T-cell (primary cell): ENCODE measurements at regions not wholly inside any gene's neighbourhood (a gene's known extent, or its start where the extent isn't known, plus 50 kb on each side); places are given as distances from the start of the nearest gene placed in this dataset.

Experiments used
- ATAC-seq, 4 experiments: fragments of 200-7000 bp in 3 of 4; fragments of 150-1000 bp in 1 of 4; cut with Tn5 transposase; replicated peaks in 1 of 4; 1 replicate in 3 of 4; 2 replicates in 1 of 4; pipeline ENCODE4 v1.10.0; 2021; ENCODE audit warnings: moderate library complexity in 3 of 4, mild to moderate bottlenecking in 2 of 4, moderate number of reproducible peaks in 1 of 4
- CTCF ChIA-PET, 2 donors: fragments of 300-600 bp; sonication (Branson Sonifier 250); formaldehyde crosslinking; loops; one replicate each; lab custom pipeline; 2022; ENCODE audit warnings: antibody characterized with exemption in 2 of 2; lab: Charles Lee
- POLR2A ChIA-PET, 2 donors: fragments of 300-600 bp; sonication (Branson Sonifier 250); formaldehyde crosslinking; loops; one replicate each; lab custom pipeline; 2022; ENCODE audit warnings: antibody characterized with exemption in 2 of 2; lab: Charles Lee
- DNase-seq, 35 experiments: peaks; one replicate each; pipeline versions ENCODE4 v3.0.0 to v3.0.0-alpha.2; 2013 to 2023
- H3K27ac ChIP-seq: one replicate; pipeline ENCODE4 v1.5.1; 2013; ENCODE audit warnings: low read length
- H3K27me3 ChIP-seq, 2 experiments: replicated peaks in 1 of 2; 1 replicate in 1 of 2; 2 replicates in 1 of 2; pipeline versions ENCODE4 v1.6.1 to v1.7.0; 2013; ENCODE audit warnings: low read length in 1 of 2, mixed read lengths in 1 of 2; ENCODE audit not compliant: control insufficient read depth in 2 of 2, insufficient read depth in 2 of 2; ENCODE audit errors: extremely low read depth in 1 of 2
- H3K36me3 ChIP-seq, 2 donors: 1 replicate in 1 of 2; 2 replicates in 1 of 2; pipeline versions ENCODE4 v1.6.1 to v1.7.0; 2013; ENCODE audit warnings: low read length in 1 of 2; ENCODE audit not compliant: control insufficient read depth in 2 of 2, insufficient read depth in 1 of 2; ENCODE audit errors: extremely low read depth in 1 of 2
- H3K4me1 ChIP-seq, 2 experiments: 1 replicate in 1 of 2; 2 replicates in 1 of 2; pipeline versions ENCODE4 v1.6.1 to v1.7.0; 2013; ENCODE audit warnings: low read length in 2 of 2, mixed read lengths in 1 of 2; ENCODE audit not compliant: insufficient read depth in 2 of 2, control insufficient read depth in 1 of 2; ENCODE audit errors: extremely low read depth in 1 of 2
- H3K4me3 ChIP-seq, 2 donors: 1 replicate in 1 of 2; 2 replicates in 1 of 2; pipeline versions ENCODE4 v1.5.1 to v1.7.0; 2013; ENCODE audit warnings: mild to moderate bottlenecking in 2 of 2, low read length in 1 of 2, moderate library complexity in 1 of 2; ENCODE audit not compliant: control insufficient read depth in 1 of 2; ENCODE audit errors: extremely low read depth in 1 of 2
- H3K9me3 ChIP-seq: 2 replicates; pipeline ENCODE4 v1.7.0; 2013
- H3K27ac Mint-ChIP-seq, 2 donors: one replicate each; pipeline ENCODE4 v1.8.0; 2020 to 2021; ENCODE audit warnings: mild to moderate bottlenecking in 2 of 2, mixed read lengths in 2 of 2
- H3K27me3 Mint-ChIP-seq, 2 donors: one replicate each; pipeline ENCODE4 v1.8.0; 2021 to 2022; ENCODE audit warnings: mixed read lengths in 2 of 2
- H3K36me3 Mint-ChIP-seq: one replicate; pipeline ENCODE4 v1.8.0; 2021; ENCODE audit warnings: mixed read lengths
- H3K4me1 Mint-ChIP-seq, 3 donors: one replicate each; pipeline ENCODE4 v1.8.0; 2020 to 2022; ENCODE audit warnings: mixed read lengths in 3 of 3, mild to moderate bottlenecking in 1 of 3
- H3K4me3 Mint-ChIP-seq, 3 donors: one replicate each; pipeline ENCODE4 v1.8.0; 2020 to 2022; ENCODE audit warnings: mild to moderate bottlenecking in 3 of 3, mixed read lengths in 3 of 3, moderate library complexity in 3 of 3
- H3K9me3 Mint-ChIP-seq, 3 donors: one replicate each; pipeline ENCODE4 v1.8.0; 2020 to 2022; ENCODE audit warnings: mixed read lengths in 3 of 3
- WGBS: methylation state at CpG from one replicate; pipeline ENCODE4 v1.1.5; 2013; ENCODE audit warnings: missing lambda C conversion rate; ENCODE audit not compliant: insufficient coverage; 5-methylcytosine and 5-hydroxymethylcytosine counted together

GRCh38 chr3:168834558-168834957, 738.8 kb upstream of the GOLIM4 start:
- Histone ChIP-seq H3K4me1 (no peaks in the 10 kb centered on the region), H3K36me3 (no peaks in the 10 kb centered on the region), H3K4me3 (no peak overlapping the region), H3K9me3 (no peaks in the 10 kb centered on the region), H3K27ac (no peak overlapping the region), H3K27me3 (no peaks in the 10 kb centered on the region)
- H3K27ac Mint-ChIP-seq, result no peak overlapping the region
- no peak for DNase-seq
- ATAC-seq, result no peak
- H3K9me3 Mint-ChIP-seq, result peaks cover 0 to 5% (median 0%) of the 10 kb centered on the region in 3 donors
- no CpG with 5 or more reads among the region's 1 CpG for WGBS
- ChIA-PET POLR2A (no interaction called here), CTCF (no interaction called here)
- no peaks in the 10 kb centered on the region for H3K27me3 Mint-ChIP-seq
- no peaks in the 10 kb centered on the region for H3K4me1 Mint-ChIP-seq
- no peak overlapping the region for H3K4me3 Mint-ChIP-seq
- H3K36me3 Mint-ChIP-seq, result no peaks in the 10 kb centered on the region

DNA sequence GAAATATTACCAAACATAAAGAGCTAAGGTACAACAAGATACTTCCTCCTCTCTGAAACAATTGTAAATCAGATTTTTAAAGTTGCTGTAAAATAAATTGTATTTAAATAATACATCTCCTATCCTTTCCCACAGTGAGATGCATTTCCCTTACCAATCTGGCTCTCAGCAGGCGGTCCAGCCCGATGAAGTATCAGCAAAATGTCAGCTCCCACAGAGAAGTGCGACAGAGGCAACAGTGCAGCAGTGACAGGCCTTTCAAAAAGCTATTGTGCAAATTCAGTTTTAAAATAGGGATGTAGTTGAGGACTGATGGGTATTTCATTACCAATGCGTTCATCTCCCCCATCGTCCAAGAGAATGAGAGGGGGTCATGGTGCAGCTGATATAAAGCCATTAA, 733.2 kb upstream of the GOLIM4 start:
- WGBS, result 75% methylated on average over 1 of the region's 5 CpGs
- DNase-seq (no peak), ATAC-seq (no peak)
- H3K9me3 Mint-ChIP-seq, result peaks cover 0 to 5% (median 0%) of the 10 kb centered on the region in 3 donors
- H3K36me3 Mint-ChIP-seq, result no peaks in the 10 kb centered on the region
- H3K4me3 Mint-ChIP-seq, result no peak overlapping the region
- no peaks in the 10 kb centered on the region for H3K4me1 Mint-ChIP-seq
- H3K27me3 Mint-ChIP-seq, result no peaks in the 10 kb centered on the region
- no peak overlapping the region for H3K27ac Mint-ChIP-seq
- H3K27me3 ChIP-seq, result no peaks in the 10 kb centered on the region
- no peak overlapping the region for H3K27ac ChIP-seq
- H3K4me1 ChIP-seq, result no peaks in the 10 kb centered on the region
- H3K4me3 ChIP-seq, result no peak overlapping the region
- H3K36me3 ChIP-seq, result no peaks in the 10 kb centered on the region
- ChIA-PET CTCF (no interaction called here), POLR2A (no interaction called here)
- H3K9me3 ChIP-seq, result no peaks in the 10 kb centered on the region

DNA sequence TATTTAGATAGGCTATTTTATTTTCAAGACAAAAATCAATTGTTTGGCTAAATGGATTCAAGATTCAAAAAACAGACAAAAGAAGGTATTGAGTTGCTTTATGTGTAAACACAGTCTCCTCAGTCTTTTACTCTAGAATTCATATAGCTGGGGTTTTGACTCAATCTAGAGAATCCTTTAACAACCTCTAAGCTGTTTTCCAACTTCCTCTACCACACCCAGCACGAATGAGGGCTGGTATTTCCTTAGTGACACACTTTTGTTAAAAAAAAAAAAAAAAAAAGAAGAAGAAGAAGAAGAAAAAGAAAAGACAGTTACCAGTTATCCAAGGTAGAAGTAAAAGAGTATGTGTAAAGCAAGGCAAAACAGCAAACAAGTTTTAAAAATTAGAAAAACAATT, 732.8 kb upstream of the GOLIM4 start:
- CTCF ChIA-PET, result no interaction called here

GRCh38 chr3:168828014-168828413, 732.3 kb upstream of the GOLIM4 start:
- Mint-ChIP-seq H3K36me3 (no peaks in the 10 kb centered on the region), H3K4me3 (no peak overlapping the region), H3K9me3 (no peaks in the 10 kb centered on the region), H3K27ac (no peak overlapping the region), H3K27me3 (no peaks in the 10 kb centered on the region), H3K4me1 (no peaks in the 10 kb centered on the region)
- no peak for DNase-seq
- POLR2A ChIA-PET, result no interaction called here
- H3K27me3 ChIP-seq, result no peaks in the 10 kb centered on the region
- CTCF ChIA-PET, result no interaction called here
- no peaks in the 10 kb centered on the region for H3K4me1 ChIP-seq
- H3K4me3 ChIP-seq, result no peak overlapping the region
- no peak for ATAC-seq
- 86% methylated on average over 2 of the region's 4 CpGs for WGBS
- no peak overlapping the region for H3K27ac ChIP-seq
- no peaks in the 10 kb centered on the region for H3K9me3 ChIP-seq
- no peaks in the 10 kb centered on the region for H3K36me3 ChIP-seq

More for the DNA sequence above, 732.8 kb upstream of the GOLIM4 start:
- Histone ChIP-seq H3K36me3 (no peaks in the 10 kb centered on the region), H3K4me3 (no peak overlapping the region), H3K4me1 (no peaks in the 10 kb centered on the region), H3K27ac (no peak overlapping the region), H3K27me3 (no peaks in the 10 kb centered on the region), H3K9me3 (no peaks in the 10 kb centered on the region)
- no peak overlapping the region for H3K4me3 Mint-ChIP-seq
- no CpG with 5 or more reads among the region's 1 CpG for WGBS
- H3K9me3 Mint-ChIP-seq, result peaks cover 0 to 2% (median 0%) of the 10 kb centered on the region in 3 donors
- H3K27me3 Mint-ChIP-seq, result no peaks in the 10 kb centered on the region
- DNase-seq, result no peak
- no peak overlapping the region for H3K27ac Mint-ChIP-seq
- ATAC-seq, result no peak
- POLR2A ChIA-PET, result no interaction called here
- no peaks in the 10 kb centered on the region for H3K4me1 Mint-ChIP-seq
- no peaks in the 10 kb centered on the region for H3K36me3 Mint-ChIP-seq

DNA sequence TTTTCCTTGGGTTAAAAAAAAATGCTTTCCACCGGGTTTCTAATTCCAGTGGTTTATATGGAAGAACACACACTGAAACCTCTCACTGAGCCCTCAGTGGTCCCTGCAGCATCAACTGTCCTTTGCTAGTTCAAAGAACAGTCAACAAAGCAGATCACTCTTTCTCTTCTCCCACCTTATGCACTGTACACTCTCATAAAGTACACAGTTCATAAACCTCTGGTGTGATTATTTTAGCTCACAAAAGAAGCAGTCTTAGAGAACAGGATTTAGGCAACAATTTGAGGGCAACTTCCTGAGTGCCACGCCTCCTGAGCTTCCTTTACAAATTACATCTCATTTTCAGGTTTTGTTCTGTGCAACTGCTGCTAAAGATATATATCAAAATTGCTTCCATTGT, 728.4 kb upstream of the GOLIM4 start:
- Mint-ChIP-seq H3K27ac (no peak overlapping the region), H3K4me3 (no peak overlapping the region), H3K4me1 (no peaks in the 10 kb centered on the region), H3K36me3 (no peaks in the 10 kb centered on the region), H3K9me3 (no peaks in the 10 kb centered on the region), H3K27me3 (no peaks in the 10 kb centered on the region)
- no peaks in the 10 kb centered on the region for H3K36me3 ChIP-seq
- DNase-seq (no peak), ATAC-seq (no peak)
- no peaks in the 10 kb centered on the region for H3K4me1 ChIP-seq
- no peaks in the 10 kb centered on the region for H3K27me3 ChIP-seq
- CTCF ChIA-PET, result interaction anchor here in 1 of 2 donors (0.6 kb wide), 1 partner anchor 13 kb away, joined by 3 read pairs; no protein-coding TSS in a partner anchor
- H3K27ac ChIP-seq, result no peak overlapping the region
- POLR2A ChIA-PET, result no interaction called here
- no CpG with 5 or more reads among the region's 2 CpGs for WGBS
- H3K9me3 ChIP-seq, result no peaks in the 10 kb centered on the region
- no peak overlapping the region for H3K4me3 ChIP-seq

- H3K27ac ChIP-seq, result no peak overlapping the region
- ATAC-seq (no peak), DNase-seq (no peak)
- H3K4me3 ChIP-seq, result no peak overlapping the region
- H3K9me3 ChIP-seq, result no peaks in the 10 kb centered on the region
- H3K9me3 Mint-ChIP-seq, result no peaks in the 10 kb centered on the region
- H3K4me1 Mint-ChIP-seq, result no peaks in the 10 kb centered on the region
- ChIA-PET CTCF (interaction anchor here in 1 of 2 donors (0.6 kb wide), 1 partner anchor 1884 kb away, joined by 4 read pairs; no protein-coding TSS in a partner anchor), POLR2A (no interaction called here)
- H3K36me3 Mint-ChIP-seq, result no peaks in the 10 kb centered on the region
- H3K27me3 ChIP-seq, result no peaks in the 10 kb centered on the region
- no peak overlapping the region for H3K4me3 Mint-ChIP-seq
- H3K27me3 Mint-ChIP-seq, result no peaks in the 10 kb centered on the region
- H3K36me3 ChIP-seq, result no peaks in the 10 kb centered on the region
- H3K27ac Mint-ChIP-seq, result no peak overlapping the region
- 88% methylated on average over 3 of the region's 5 CpGs for WGBS
- no peaks in the 10 kb centered on the region for H3K4me1 ChIP-seq
These were observed 727.7 kb upstream of the GOLIM4 start for GRCh38 chr3:168823466-168823865.
